Esophagus muscularis mucosa (tissue), 3 donors: ENCODE measurements at regions not wholly inside any gene's neighbourhood (a gene's known extent, or its start where the extent isn't known, plus 50 kb on each side); places are given as distances from the start of the nearest gene placed in this dataset.

Experiments
- POLR2A ChIP-seq: fragments of 450-650 bp; IDR thresholded peaks from one replicate; pipeline ENCODE4 v1.6.1; 2017; ENCODE audit warnings: antibody characterized with exemption, moderate library complexity, mild to moderate bottlenecking, low read depth
- TF ChIP-seq, protein P1 (sequence below), 3 experiments: fragments of 200-600 bp in 2 of 3; fragments of 450-650 bp in 1 of 3; sonication (generic) in 2 of 3; IDR thresholded peaks; one replicate each; pipeline ENCODE4 v1.5.1; 2017 to 2019; ENCODE audit warnings: antibody characterized with exemption in 3 of 3, mild to moderate bottlenecking in 2 of 3, moderate library complexity in 1 of 3

DNA sequence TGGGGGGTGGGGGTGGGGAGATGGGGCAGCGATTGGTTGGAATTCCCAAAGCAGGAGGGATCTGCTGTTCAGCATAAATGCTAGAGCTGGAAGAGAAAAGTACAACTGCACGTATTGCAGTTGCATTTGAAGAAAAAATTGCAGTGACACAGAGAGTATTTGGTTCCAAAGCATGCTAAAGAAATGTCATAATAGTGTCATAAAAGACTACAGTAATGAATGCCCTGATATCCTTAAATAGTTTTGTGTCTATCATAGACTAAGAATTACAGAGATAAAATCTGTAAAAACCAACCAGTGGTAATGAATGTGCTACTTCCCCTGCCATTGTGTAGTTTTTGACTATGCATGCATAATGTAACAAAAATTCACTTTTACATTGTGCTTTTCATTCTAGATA lies 693.6 kb upstream of the SLC35B3 start:
- no peak for TF ChIP-seq POLR2A
- TF ChIP-seq, protein P1, sequence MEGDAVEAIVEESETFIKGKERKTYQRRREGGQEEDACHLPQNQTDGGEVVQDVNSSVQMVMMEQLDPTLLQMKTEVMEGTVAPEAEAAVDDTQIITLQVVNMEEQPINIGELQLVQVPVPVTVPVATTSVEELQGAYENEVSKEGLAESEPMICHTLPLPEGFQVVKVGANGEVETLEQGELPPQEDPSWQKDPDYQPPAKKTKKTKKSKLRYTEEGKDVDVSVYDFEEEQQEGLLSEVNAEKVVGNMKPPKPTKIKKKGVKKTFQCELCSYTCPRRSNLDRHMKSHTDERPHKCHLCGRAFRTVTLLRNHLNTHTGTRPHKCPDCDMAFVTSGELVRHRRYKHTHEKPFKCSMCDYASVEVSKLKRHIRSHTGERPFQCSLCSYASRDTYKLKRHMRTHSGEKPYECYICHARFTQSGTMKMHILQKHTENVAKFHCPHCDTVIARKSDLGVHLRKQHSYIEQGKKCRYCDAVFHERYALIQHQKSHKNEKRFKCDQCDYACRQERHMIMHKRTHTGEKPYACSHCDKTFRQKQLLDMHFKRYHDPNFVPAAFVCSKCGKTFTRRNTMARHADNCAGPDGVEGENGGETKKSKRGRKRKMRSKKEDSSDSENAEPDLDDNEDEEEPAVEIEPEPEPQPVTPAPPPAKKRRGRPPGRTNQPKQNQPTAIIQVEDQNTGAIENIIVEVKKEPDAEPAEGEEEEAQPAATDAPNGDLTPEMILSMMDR (IDR thresholded peaks at IDR 0.05) = no peak
